Suprapubic skin (tissue), 4 donors: ENCODE measurements at regions not wholly inside any gene's neighbourhood (a gene's known extent, or its start where the extent isn't known, plus 50 kb on each side); places are given as distances from the start of the nearest gene placed in this dataset.

Experiments used
- DNase-seq, 2 donors: peaks; one replicate each; pipeline ENCODE4 v3.0.0-alpha.2; 2019; ENCODE audit warnings: low spot score in 2 of 2
- H3K27ac ChIP-seq: fragments of 200-600 bp; sonication (generic); one replicate; pipeline ENCODE4 v1.5.1; 2019
- H3K27me3 ChIP-seq: fragments of 200-600 bp; sonication (generic); one replicate; pipeline ENCODE4 v1.5.1; 2019
- H3K36me3 ChIP-seq: fragments of 200-600 bp; sonication (generic); one replicate; pipeline ENCODE4 v1.5.1; 2019
- H3K4me1 ChIP-seq: fragments of 200-600 bp; sonication (generic); one replicate; pipeline ENCODE4 v1.5.1; 2019
- H3K4me3 ChIP-seq: fragments of 200-600 bp; sonication (generic); one replicate; pipeline ENCODE4 v1.5.1; 2019; ENCODE audit warnings: mild to moderate bottlenecking
- H3K9me3 ChIP-seq: fragments of 200-600 bp; sonication (generic); one replicate; pipeline ENCODE4 v1.5.1; 2019
- CTCF ChIP-seq, 2 donors: fragments of 200-600 bp in 1 of 2; fragments of 450-650 bp in 1 of 2; sonication (generic) in 1 of 2; IDR thresholded peaks; one replicate each; pipeline ENCODE4 v1.5.1; 2016 to 2019; ENCODE audit warnings: antibody characterized with exemption in 2 of 2, mild to moderate bottlenecking in 1 of 2, moderate library complexity in 1 of 2
- EP300 ChIP-seq: sonication (generic); formaldehyde crosslinking; IDR thresholded peaks from one replicate; pipeline ENCODE4 v1.6.1; 2017; ENCODE audit warnings: antibody characterized with exemption
- POLR2A ChIP-seq, 2 donors: fragments of 450-650 bp; IDR thresholded peaks; one replicate each; pipeline ENCODE4 v1.6.1; 2017; ENCODE audit warnings: antibody characterized with exemption in 2 of 2, mild to moderate bottlenecking in 2 of 2, moderate library complexity in 2 of 2
- POLR2AphosphoS5 ChIP-seq, 3 donors: sonication (generic); formaldehyde crosslinking; IDR thresholded peaks; one replicate each; pipeline ENCODE4 v1.6.1; 2017; ENCODE audit warnings: antibody characterized with exemption in 3 of 3
- WGBS: methylation state at CpG from one replicate; pipeline ENCODE4 v1.1.5; 2018; 5-methylcytosine and 5-hydroxymethylcytosine counted together

- Histone ChIP-seq H3K4me3 (peak overlapping the region; percentile 52), H3K36me3 (no peaks in the 10 kb centered on the region), H3K27me3 (no peaks in the 10 kb centered on the region), H3K27ac (no peak overlapping the region), H3K9me3 (no peaks in the 10 kb centered on the region), H3K4me1 (peaks cover 13% of the 10 kb centered on the region)
- WGBS, result 42% methylated on average over 9 of the region's 9 CpGs
- no peak for TF ChIP-seq EP300
- no peak for TF ChIP-seq POLR2AphosphoS5 (IDR thresholded peaks at IDR 0.05)
- TF ChIP-seq CTCF (IDR thresholded peaks at IDR 0.05), result no peak
- no peak for TF ChIP-seq POLR2A (IDR thresholded peaks at IDR 0.05)
- DNase-seq, result no peak
Measured at GRCh38 chrX:39688219-39688575, 409.6 kb downstream of the BCOR start.

- WGBS, result 22% methylated on average over 44 of the region's 101 CpGs
- no peaks in the 10 kb centered on the region for H3K36me3 ChIP-seq
- TF ChIP-seq CTCF (IDR thresholded peaks at IDR 0.05) (no peak), POLR2AphosphoS5 (IDR thresholded peaks at IDR 0.05) (no peak), EP300 (no peak)
- no peak overlapping the region for H3K27ac ChIP-seq
- no peaks in the 10 kb centered on the region for H3K9me3 ChIP-seq
- peaks cover 13% of the 10 kb centered on the region for H3K4me1 ChIP-seq
- H3K4me3 ChIP-seq, result peak overlapping the region; percentile 52
- H3K27me3 ChIP-seq, result no peaks in the 10 kb centered on the region
- no peak for DNase-seq
Measured at GRCh38 chrX:39688576-39689375, 409.0 kb downstream of the BCOR start.

GRCh38 chrX:39689376-39690104 is 408.2 kb downstream of the BCOR start:
- Histone ChIP-seq H3K4me3 (peak overlapping the region; percentile 52), H3K36me3 (no peaks in the 10 kb centered on the region), H3K9me3 (no peaks in the 10 kb centered on the region), H3K27me3 (no peaks in the 10 kb centered on the region), H3K27ac (no peak overlapping the region), H3K4me1 (peaks cover 13% of the 10 kb centered on the region)
- WGBS, result 26% methylated on average over 24 of the region's 33 CpGs
- no peak for DNase-seq
- TF ChIP-seq EP300 (no peak), CTCF (IDR thresholded peaks at IDR 0.05) (no peak), POLR2AphosphoS5 (IDR thresholded peaks at IDR 0.05) (no peak)

- peaks cover 13% of the 10 kb centered on the region for H3K4me1 ChIP-seq
- DNase-seq, result no peak
- 88% methylated on average over 13 of the region's 13 CpGs for WGBS
Measured at GRCh38 chrX:39690541-39691415, 407.0 kb downstream of the BCOR start.

More at GRCh38 chrX:39690541-39691415, 407.0 kb downstream of the BCOR start:
- Histone ChIP-seq H3K27ac (no peak overlapping the region), H3K9me3 (no peaks in the 10 kb centered on the region), H3K27me3 (no peaks in the 10 kb centered on the region), H3K4me3 (no peak overlapping the region), H3K36me3 (no peaks in the 10 kb centered on the region)
- no peak for TF ChIP-seq EP300
- TF ChIP-seq POLR2A (IDR thresholded peaks at IDR 0.05), result no peak
- no peak for TF ChIP-seq POLR2AphosphoS5 (IDR thresholded peaks at IDR 0.05)
- TF ChIP-seq CTCF (IDR thresholded peaks at IDR 0.05), result no peak
